ENCODE measurements at regions not wholly inside any gene's neighbourhood (a gene's known extent, or its start where the extent isn't known, plus 50 kb on each side); places are given as distances from the start of the nearest gene placed in this dataset.
"Not testable (repeated sequence)": the region's sequence is repeated elsewhere in the genome, so short reads cannot be mapped to it uniquely, and the experiment has no call there.

GRCh38 chr1:83342995-83343394 lies 655.9 kb downstream of the TTLL7 start:
- not testable (repeated sequence) for H3K27me3 ChIP-seq (ENCODE audit: control insufficient read depth, insufficient read depth, low read length); H3K27ac ChIP-seq (ENCODE audit: low read length); H3K9me3 ChIP-seq (ENCODE audit: control insufficient read depth, low read depth, low read length); H3K4me3 ChIP-seq (ENCODE audit: low read length); DNase-seq; H3K36me3 ChIP-seq (ENCODE audit: control insufficient read depth, insufficient read depth, low read length); H3K4me1 ChIP-seq (ENCODE audit: control insufficient read depth, insufficient read depth, low read length)

- not testable (repeated sequence) for H3K27ac ChIP-seq (ENCODE audit: low read length); H3K4me1 ChIP-seq (ENCODE audit: control insufficient read depth, insufficient read depth, low read length); H3K4me3 ChIP-seq (ENCODE audit: low read length); H3K9me3 ChIP-seq (ENCODE audit: control insufficient read depth, low read depth, low read length); H3K36me3 ChIP-seq (ENCODE audit: control insufficient read depth, insufficient read depth, low read length); DNase-seq; H3K27me3 ChIP-seq (ENCODE audit: control insufficient read depth, insufficient read depth, low read length)
- no CpG with 5 or more reads among the region's 1 CpG for WGBS (ENCODE audit: insufficient coverage, low lambda C conversion rate)
These were observed 666.6 kb downstream of the TTLL7 start for GRCh38 chr1:83332308-83332707.

DNA sequence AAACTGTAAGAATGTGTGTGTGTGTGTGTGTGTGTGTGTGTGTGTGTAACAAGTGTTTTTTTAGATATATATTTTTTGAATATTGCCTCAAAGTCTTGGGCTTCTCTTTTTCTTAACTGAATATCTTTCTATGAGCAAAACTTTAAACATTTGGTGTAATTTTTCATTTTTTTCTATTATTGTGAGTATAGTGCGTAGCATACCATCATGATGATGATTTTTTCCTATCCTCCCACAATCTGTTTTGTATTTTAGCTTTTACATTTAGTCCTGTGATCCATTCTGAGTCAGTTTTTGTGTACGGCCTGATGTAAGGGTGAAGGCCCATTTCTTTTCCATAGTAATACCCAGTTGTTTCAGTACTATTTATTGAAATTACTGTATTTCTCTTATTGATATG lies 680.6 kb downstream of the TTLL7 start:
- no peak overlapping the region for H3K27ac ChIP-seq (ENCODE audit: low read length)
- no peaks in the 10 kb centered on the region for H3K9me3 ChIP-seq (ENCODE audit: control insufficient read depth, low read depth, low read length)
- 88% methylated on average over 2 of the region's 2 CpGs for WGBS (ENCODE audit: insufficient coverage, low lambda C conversion rate)
- no peaks in the 10 kb centered on the region for H3K4me1 ChIP-seq (ENCODE audit: control insufficient read depth, insufficient read depth, low read length)
- H3K36me3 ChIP-seq (ENCODE audit: control insufficient read depth, insufficient read depth, low read length) = no peaks in the 10 kb centered on the region
- H3K4me3 ChIP-seq (ENCODE audit: low read length) = no peak overlapping the region
- no peak for DNase-seq
- no peaks in the 10 kb centered on the region for H3K27me3 ChIP-seq (ENCODE audit: control insufficient read depth, insufficient read depth, low read length)

DNA sequence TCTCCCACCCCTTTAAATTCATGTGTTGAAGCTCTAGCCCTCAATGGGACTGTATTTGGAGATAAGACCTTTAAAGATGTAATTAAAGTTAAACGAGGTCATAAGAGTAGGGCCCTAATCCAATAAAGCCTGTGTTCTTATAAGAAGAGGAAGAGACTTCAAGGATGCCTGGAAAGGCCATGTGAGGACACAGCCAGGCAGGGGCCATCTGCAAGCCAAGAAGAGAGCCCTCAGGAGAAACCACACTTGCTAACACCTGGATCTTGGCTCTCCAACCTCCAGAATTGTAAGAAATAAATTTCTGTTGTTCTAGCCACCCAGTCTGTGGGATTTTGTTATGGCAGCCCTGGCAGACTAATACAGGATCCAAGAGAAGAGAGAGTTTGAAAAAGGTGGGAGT lies 683.5 kb downstream of the TTLL7 start:
- H3K4me1 ChIP-seq (ENCODE audit: control insufficient read depth, insufficient read depth, low read length) = not testable (repeated sequence)

DNA sequence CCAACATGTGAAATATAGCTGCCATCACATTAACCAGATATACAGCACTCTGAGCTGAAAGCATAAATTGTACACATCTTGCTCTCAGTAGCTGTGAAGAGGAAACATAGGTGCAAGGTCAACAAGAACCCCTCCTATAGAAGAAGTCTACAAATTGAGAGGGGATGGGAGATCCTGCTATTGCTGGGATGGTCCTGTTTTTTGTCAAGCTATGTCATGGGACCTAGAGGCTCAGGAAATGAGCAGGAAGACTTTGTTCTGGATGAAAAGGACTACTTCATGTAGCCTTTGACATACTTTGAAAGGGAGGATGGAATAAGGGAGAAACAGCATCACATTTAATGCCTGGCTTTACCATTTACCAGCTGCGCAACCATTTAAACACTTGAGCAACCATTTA lies 688.8 kb downstream of the TTLL7 start:
- H3K36me3 ChIP-seq (ENCODE audit: control insufficient read depth, insufficient read depth, low read length); H3K4me3 ChIP-seq (ENCODE audit: low read length); H3K9me3 ChIP-seq (ENCODE audit: control insufficient read depth, low read depth, low read length); DNase-seq; H3K4me1 ChIP-seq (ENCODE audit: control insufficient read depth, insufficient read depth, low read length); H3K27me3 ChIP-seq (ENCODE audit: control insufficient read depth, insufficient read depth, low read length); H3K27ac ChIP-seq (ENCODE audit: low read length): not testable (repeated sequence)
- WGBS (ENCODE audit: insufficient coverage, low lambda C conversion rate) = 83% methylated on average over 1 of the region's 1 CpG

More for the DNA sequence above, 683.5 kb downstream of the TTLL7 start:
- no CpG with 5 or more reads among the region's 1 CpG for WGBS (ENCODE audit: insufficient coverage, low lambda C conversion rate)
- not testable (repeated sequence) for H3K36me3 ChIP-seq (ENCODE audit: control insufficient read depth, insufficient read depth, low read length); H3K9me3 ChIP-seq (ENCODE audit: control insufficient read depth, low read depth, low read length); H3K4me3 ChIP-seq (ENCODE audit: low read length); H3K27me3 ChIP-seq (ENCODE audit: control insufficient read depth, insufficient read depth, low read length); H3K27ac ChIP-seq (ENCODE audit: low read length); DNase-seq

- not testable (repeated sequence) for H3K4me1 ChIP-seq (ENCODE audit: control insufficient read depth, insufficient read depth, low read length)
- WGBS (ENCODE audit: insufficient coverage, low lambda C conversion rate) = no CpG with 5 or more reads among the region's 2 CpGs
These were observed 689.9 kb downstream of the TTLL7 start for GRCh38 chr1:83309035-83309434.

GRCh38 chr1:83306811-83307210 lies 692.1 kb downstream of the TTLL7 start:
- no CpG with 5 or more reads among the region's 2 CpGs for WGBS (ENCODE audit: insufficient coverage, low lambda C conversion rate)
- DNase-seq; H3K9me3 ChIP-seq (ENCODE audit: control insufficient read depth, low read depth, low read length); H3K36me3 ChIP-seq (ENCODE audit: control insufficient read depth, insufficient read depth, low read length); H3K27ac ChIP-seq (ENCODE audit: low read length); H3K4me3 ChIP-seq (ENCODE audit: low read length); H3K27me3 ChIP-seq (ENCODE audit: control insufficient read depth, insufficient read depth, low read length); H3K4me1 ChIP-seq (ENCODE audit: control insufficient read depth, insufficient read depth, low read length): not testable (repeated sequence)

More at GRCh38 chr1:83309035-83309434, 689.9 kb downstream of the TTLL7 start:
- not testable (repeated sequence) for H3K9me3 ChIP-seq (ENCODE audit: control insufficient read depth, low read depth, low read length); H3K27me3 ChIP-seq (ENCODE audit: control insufficient read depth, insufficient read depth, low read length); H3K27ac ChIP-seq (ENCODE audit: low read length); H3K36me3 ChIP-seq (ENCODE audit: control insufficient read depth, insufficient read depth, low read length); H3K4me3 ChIP-seq (ENCODE audit: low read length); DNase-seq

DNA sequence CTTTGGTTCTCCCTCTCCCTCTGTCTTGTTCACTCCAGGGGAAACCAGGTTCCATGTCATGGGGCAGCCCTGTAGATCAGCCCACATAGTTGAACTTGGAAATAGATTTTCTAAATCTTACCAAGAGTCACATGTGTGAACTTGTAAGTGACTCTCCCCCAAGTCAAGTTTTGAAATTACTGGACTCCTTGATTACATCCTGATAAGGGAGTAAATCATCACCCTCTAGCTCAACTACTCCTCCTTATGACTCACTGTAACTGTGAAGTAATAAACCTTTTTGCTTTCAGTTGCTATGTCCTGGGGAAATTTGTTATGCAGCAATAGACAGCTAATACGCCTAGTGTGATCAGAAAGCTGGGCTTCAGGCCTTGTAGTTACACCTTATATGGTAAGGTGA lies 703.3 kb downstream of the TTLL7 start:
- not testable (repeated sequence) for H3K27ac ChIP-seq (ENCODE audit: low read length); H3K4me3 ChIP-seq (ENCODE audit: low read length); H3K36me3 ChIP-seq (ENCODE audit: control insufficient read depth, insufficient read depth, low read length); H3K9me3 ChIP-seq (ENCODE audit: control insufficient read depth, low read depth, low read length); H3K4me1 ChIP-seq (ENCODE audit: control insufficient read depth, insufficient read depth, low read length); DNase-seq; H3K27me3 ChIP-seq (ENCODE audit: control insufficient read depth, insufficient read depth, low read length)
- no CpG with 5 or more reads among the region's 1 CpG for WGBS (ENCODE audit: insufficient coverage, low lambda C conversion rate)

- WGBS (ENCODE audit: insufficient coverage, low lambda C conversion rate) = no CpG with 5 or more reads among the region's 1 CpG
- DNase-seq; H3K4me3 ChIP-seq (ENCODE audit: low read length); H3K9me3 ChIP-seq (ENCODE audit: control insufficient read depth, low read depth, low read length); H3K36me3 ChIP-seq (ENCODE audit: control insufficient read depth, insufficient read depth, low read length); H3K27ac ChIP-seq (ENCODE audit: low read length); H3K4me1 ChIP-seq (ENCODE audit: control insufficient read depth, insufficient read depth, low read length); H3K27me3 ChIP-seq (ENCODE audit: control insufficient read depth, insufficient read depth, low read length): not testable (repeated sequence)
These were observed 711.5 kb downstream of the TTLL7 start for GRCh38 chr1:83287391-83287790.

DNA sequence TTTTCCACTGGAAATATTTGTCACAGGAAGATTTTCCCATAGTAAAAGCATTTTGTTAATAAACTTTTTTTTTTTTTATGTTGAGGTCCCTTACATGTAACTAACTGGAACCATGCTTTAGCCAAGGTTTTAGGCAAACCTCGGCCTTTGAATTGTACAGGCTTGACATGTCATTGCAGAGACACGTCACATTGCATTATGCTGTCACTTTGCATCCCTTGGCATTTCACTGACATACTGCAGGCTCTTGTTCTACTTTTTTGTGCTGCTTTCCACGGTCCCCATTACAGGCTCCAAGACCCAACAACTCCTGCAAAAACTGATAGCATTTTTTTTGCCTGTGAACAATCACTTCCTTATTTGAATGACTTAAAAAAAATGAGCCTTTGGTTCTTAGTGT lies 724.3 kb downstream of the TTLL7 start:
- not testable (repeated sequence) for H3K36me3 ChIP-seq (ENCODE audit: control insufficient read depth, insufficient read depth, low read length); DNase-seq; H3K4me1 ChIP-seq (ENCODE audit: control insufficient read depth, insufficient read depth, low read length); H3K9me3 ChIP-seq (ENCODE audit: control insufficient read depth, low read depth, low read length); H3K4me3 ChIP-seq (ENCODE audit: low read length); H3K27ac ChIP-seq (ENCODE audit: low read length); H3K27me3 ChIP-seq (ENCODE audit: control insufficient read depth, insufficient read depth, low read length)
- WGBS (ENCODE audit: insufficient coverage, low lambda C conversion rate) = no CpG with 5 or more reads among the region's 3 CpGs

GRCh38 chr1:83272484-83272883 lies 726.4 kb downstream of the TTLL7 start:
- not testable (repeated sequence) for H3K9me3 ChIP-seq (ENCODE audit: control insufficient read depth, low read depth, low read length); H3K4me1 ChIP-seq (ENCODE audit: control insufficient read depth, insufficient read depth, low read length); H3K36me3 ChIP-seq (ENCODE audit: control insufficient read depth, insufficient read depth, low read length); H3K27me3 ChIP-seq (ENCODE audit: control insufficient read depth, insufficient read depth, low read length); DNase-seq; H3K27ac ChIP-seq (ENCODE audit: low read length); H3K4me3 ChIP-seq (ENCODE audit: low read length)
- no CpG with 5 or more reads among the region's 1 CpG for WGBS (ENCODE audit: insufficient coverage, low lambda C conversion rate)
